ENCODE measurements at regions not wholly inside any gene's neighbourhood (a gene's known extent, or its start where the extent isn't known, plus 50 kb on each side); places are given as distances from the start of the nearest gene placed in this dataset.

DNA sequence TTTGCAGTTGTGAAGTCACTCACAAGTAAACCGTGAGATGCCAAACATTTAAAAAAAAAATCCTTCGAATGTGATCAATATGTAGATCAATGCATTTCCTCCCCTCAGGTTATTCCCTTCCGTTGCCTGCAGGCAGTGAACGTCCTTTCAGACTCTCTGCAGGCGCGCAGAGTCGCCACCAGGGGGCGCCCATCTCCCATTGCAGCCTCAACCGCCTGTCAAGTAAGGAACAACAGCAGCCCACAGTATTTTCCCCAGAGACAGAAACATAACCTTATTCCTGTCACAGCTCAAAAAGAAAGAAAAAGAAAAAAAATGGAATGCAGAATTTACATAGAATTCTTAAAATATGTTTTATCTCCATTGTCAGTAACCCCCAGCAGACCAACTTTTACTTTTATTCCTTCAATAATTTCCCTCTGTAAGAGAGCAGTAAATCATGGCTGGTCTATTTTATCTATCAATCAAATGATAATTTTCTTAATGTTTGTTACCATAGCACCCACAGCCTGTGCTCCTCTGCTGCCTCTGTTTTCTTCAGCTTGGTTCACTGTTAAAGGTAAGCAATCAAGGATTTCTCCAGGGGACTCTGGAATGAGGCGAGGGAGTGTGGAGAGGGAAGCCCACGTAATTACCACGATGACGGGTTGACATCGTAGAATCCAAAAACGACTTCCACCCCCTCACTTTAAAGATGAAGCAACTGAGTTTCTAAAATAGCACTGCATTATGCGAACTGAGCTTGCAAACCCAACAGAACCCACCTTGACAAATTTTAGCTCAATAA, 637.6 kb upstream of the ARGLU1 start:
- H3K36me3 ChIP-seq (ENCODE audit: low read depth, low read length): no peaks in the 10 kb centered on the region
- H3K27ac ChIP-seq (ENCODE audit: low read length): no peak overlapping the region
- peak; percentile 60 for DNase-seq
- no peaks in the 10 kb centered on the region for H3K9me2 ChIP-seq (replicated peaks; ENCODE audit: low read length)
- TF ChIP-seq EZH2phosphoT487 (IDR thresholded peaks at IDR 0.05; ENCODE audit: borderline replicate concordance, low read length) (no peak), EZH2 (IDR thresholded peaks at IDR 0.05; ENCODE audit: low read length, unreplicated experiment) (no peak)
- TF ChIP-seq, protein P1, sequence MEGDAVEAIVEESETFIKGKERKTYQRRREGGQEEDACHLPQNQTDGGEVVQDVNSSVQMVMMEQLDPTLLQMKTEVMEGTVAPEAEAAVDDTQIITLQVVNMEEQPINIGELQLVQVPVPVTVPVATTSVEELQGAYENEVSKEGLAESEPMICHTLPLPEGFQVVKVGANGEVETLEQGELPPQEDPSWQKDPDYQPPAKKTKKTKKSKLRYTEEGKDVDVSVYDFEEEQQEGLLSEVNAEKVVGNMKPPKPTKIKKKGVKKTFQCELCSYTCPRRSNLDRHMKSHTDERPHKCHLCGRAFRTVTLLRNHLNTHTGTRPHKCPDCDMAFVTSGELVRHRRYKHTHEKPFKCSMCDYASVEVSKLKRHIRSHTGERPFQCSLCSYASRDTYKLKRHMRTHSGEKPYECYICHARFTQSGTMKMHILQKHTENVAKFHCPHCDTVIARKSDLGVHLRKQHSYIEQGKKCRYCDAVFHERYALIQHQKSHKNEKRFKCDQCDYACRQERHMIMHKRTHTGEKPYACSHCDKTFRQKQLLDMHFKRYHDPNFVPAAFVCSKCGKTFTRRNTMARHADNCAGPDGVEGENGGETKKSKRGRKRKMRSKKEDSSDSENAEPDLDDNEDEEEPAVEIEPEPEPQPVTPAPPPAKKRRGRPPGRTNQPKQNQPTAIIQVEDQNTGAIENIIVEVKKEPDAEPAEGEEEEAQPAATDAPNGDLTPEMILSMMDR (conservative IDR thresholded peaks at IDR 0.05; ENCODE audit: low read depth, low read length): peak; percentile 93
- no peak overlapping the region for H3K9ac ChIP-seq (ENCODE audit: low read length)
- H3K4me1 ChIP-seq (ENCODE audit: insufficient read depth, low read length): peaks cover 11% of the 10 kb centered on the region; the same call in 1 of the 2 replicates
- H3K4me3 ChIP-seq (ENCODE audit: low read length): no peak overlapping the region
- peak; percentile 82 for ATAC-seq
- no peaks in the 10 kb centered on the region for H3F3A ChIP-seq (ENCODE audit: low read length, unreplicated experiment)
- intact Hi-C loops (cut with micrococcal nuclease): loop anchor here (1.0 to 10.0 kb wide), 3 partner anchors 445 to 889 kb away; no protein-coding TSS in a partner anchor
- no TSS peak for BruUV-seq (replicated peaks)
- POLR2A ChIA-PET (ENCODE audit: unreplicated experiment): no interaction called here
- no peaks in the 10 kb centered on the region for H4K20me1 ChIP-seq (ENCODE audit: low read length)
- H2AFZ ChIP-seq (ENCODE audit: low read length): no peak overlapping the region
- CTCF ChIA-PET: no interaction called here
- no peaks in the 10 kb centered on the region for H3K27me3 ChIP-seq (ENCODE audit: low read length)
- H3K79me2 ChIP-seq (ENCODE audit: low read length): no peaks in the 10 kb centered on the region
- no peak overlapping the region for H3K4me2 ChIP-seq (ENCODE audit: low read length)
- no peaks in the 10 kb centered on the region for H3K9me3 ChIP-seq (ENCODE audit: low read length)

DNA sequence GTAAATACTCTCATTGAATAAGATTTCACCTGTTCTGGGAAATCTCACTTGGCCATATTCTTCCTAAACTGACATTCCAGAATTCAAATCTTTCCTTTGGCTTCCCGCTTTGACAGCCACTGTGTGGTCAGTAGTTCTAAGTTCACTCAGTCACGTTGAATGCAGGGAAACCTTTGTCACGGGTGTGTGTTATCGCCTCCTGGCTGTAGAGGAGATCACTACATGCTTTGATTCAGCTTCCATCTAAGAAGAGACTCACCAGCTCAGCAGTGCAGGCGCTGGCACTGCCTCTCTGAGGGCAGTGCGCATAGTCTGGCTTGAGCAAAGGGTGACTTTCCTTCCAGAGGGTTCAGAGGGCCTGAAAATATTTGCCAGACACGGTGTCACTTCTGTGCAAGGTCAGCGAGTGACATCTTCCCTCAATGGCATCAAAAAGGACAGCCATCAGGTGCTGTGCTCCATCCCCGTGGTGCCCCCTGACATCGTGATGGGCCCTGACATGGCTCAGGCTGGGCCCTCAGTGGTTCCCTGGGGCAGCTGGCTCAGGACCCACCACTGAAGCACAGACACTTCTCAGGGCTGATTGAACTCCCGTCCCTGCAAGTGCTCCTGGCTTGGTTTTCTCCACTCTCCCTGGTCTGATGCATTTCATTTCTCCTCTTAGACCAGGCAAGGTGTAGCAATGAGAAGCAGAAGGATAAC, 635.4 kb upstream of the ARGLU1 start:
- peak overlapping the region; percentile 26; the same call in 1 of the 2 replicates for H3K4me2 ChIP-seq (ENCODE audit: low read length)
- H3K9me2 ChIP-seq (replicated peaks; ENCODE audit: low read length): no peaks in the 10 kb centered on the region
- H3K27ac ChIP-seq (ENCODE audit: low read length): peak overlapping the region; percentile 45
- H4K20me1 ChIP-seq (ENCODE audit: low read length): no peaks in the 10 kb centered on the region
- TF ChIP-seq, protein P1 (conservative IDR thresholded peaks at IDR 0.05; ENCODE audit: low read depth, low read length): peak; percentile 58
- TF ChIP-seq EZH2 (IDR thresholded peaks at IDR 0.05; ENCODE audit: low read length, unreplicated experiment): no peak
- TF ChIP-seq EZH2phosphoT487 (IDR thresholded peaks at IDR 0.05; ENCODE audit: borderline replicate concordance, low read length): no peak
- CTCF ChIA-PET: interaction anchor here (0.5 to 0.7 kb wide), 2 partner anchors 171 to 952 kb away, joined by 3 to 4 read pairs; no protein-coding TSS in a partner anchor
- H3K9ac ChIP-seq (ENCODE audit: low read length): no peak overlapping the region
- intact Hi-C loops (cut with micrococcal nuclease): loop anchor here (10.0 kb wide), 1 partner anchor 892 kb away; no protein-coding TSS in a partner anchor
- POLR2A ChIA-PET (ENCODE audit: unreplicated experiment): interaction anchor here (0.6 kb wide), 2 partner anchors 37 to 947 kb away, joined by 4 to 9 read pairs; no protein-coding TSS in a partner anchor
- H3K36me3 ChIP-seq (ENCODE audit: low read depth, low read length): no peaks in the 10 kb centered on the region
- no peaks in the 10 kb centered on the region for H3K79me2 ChIP-seq (ENCODE audit: low read length)
- H3K27me3 ChIP-seq (ENCODE audit: low read length): no peaks in the 10 kb centered on the region
- no peak overlapping the region for H3K4me3 ChIP-seq (ENCODE audit: low read length)
- no peak for ATAC-seq
- no peaks in the 10 kb centered on the region for H3F3A ChIP-seq (ENCODE audit: low read length, unreplicated experiment)
- DNase-seq: peak; percentile 34
- BruUV-seq (replicated peaks): no TSS peak
- no peak overlapping the region for H2AFZ ChIP-seq (ENCODE audit: low read length)
- H3K9me3 ChIP-seq (ENCODE audit: low read length): no peaks in the 10 kb centered on the region
- 0 out of 2 replicates have a peak, but pooled peaks cover 5% of the 10 kb centered on the region for H3K4me1 ChIP-seq (ENCODE audit: insufficient read depth, low read length)

Measured in PC-3 (cell line).